K562 (cell line): ENCODE measurements at regions not wholly inside any gene's neighbourhood (a gene's known extent, or its start where the extent isn't known, plus 50 kb on each side); places are given as distances from the start of the nearest gene placed in this dataset.
A peak's percentile ranks its signal among the peaks of the same experiment; 100 is the strongest.

Experiments
- BCLAF1 ChIP-seq, 2 experiments: fragments of 450-650 bp in 1 of 2; IDR thresholded peaks; 2 replicates each; pipeline ENCODE4 v1.6.1; 2011 to 2017; ENCODE audit warnings: low read depth in 2 of 2, antibody characterized with exemption in 1 of 2, borderline replicate concordance in 1 of 2, low read length in 1 of 2, mild to moderate bottlenecking in 1 of 2, mixed read lengths in 1 of 2; ENCODE audit not compliant: control insufficient read depth in 1 of 2
- CHD7 ChIP-seq: fragments of 200-600 bp; sonication (generic); IDR thresholded peaks from one replicate; pipeline ENCODE4 v1.6.1; 2012; ENCODE audit warnings: mild to moderate bottlenecking, low read depth, low read length, inconsistent platforms
- MTA1 ChIP-seq: fragments of 450-650 bp; IDR thresholded peaks from 2 replicates; pipeline ENCODE4 v1.6.1; 2017; ENCODE audit warnings: borderline replicate concordance
- PBX2 ChIP-seq, 2 experiments: IDR thresholded peaks in 1 of 2; conservative IDR thresholded peaks in 1 of 2; 2 replicates each; pipeline ENCODE4 v1.6.1; 2016; ENCODE audit warnings: low read depth in 2 of 2, mild to moderate bottlenecking in 1 of 2, missing compliant biosample characterization in 1 of 2, missing genetic modification characterization in 1 of 2, moderate library complexity in 1 of 2
- SMARCC2 ChIP-seq: fragments of 450-650 bp; IDR thresholded peaks from 2 replicates; pipeline ENCODE4 v1.6.1; 2017; ENCODE audit warnings: antibody characterized with exemption, moderate library complexity, mild to moderate bottlenecking, low read depth
- SMARCE1 ChIP-seq: fragments of 450-650 bp; IDR thresholded peaks from 2 replicates; pipeline ENCODE4 v1.7.1; 2016; ENCODE audit warnings: mild to moderate bottlenecking
- SPI1 ChIP-seq: IDR thresholded peaks from 2 replicates; pipeline ENCODE4 v1.6.1; 2011; ENCODE audit warnings: low read depth, low read length, control low read depth, borderline replicate concordance
- ZNF224 ChIP-seq: sonication (generic); formaldehyde crosslinking; IDR thresholded peaks from 2 replicates; pipeline ENCODE4 v1.8.0; 2022; ENCODE audit warnings: mild to moderate bottlenecking, missing genetic modification reagents

- TF ChIP-seq SMARCC2 (no peak), SMARCE1 (peak; percentile 51; the same call in 1 of the 2 replicates), PBX2 (CRISPR knock-in tag; IDR thresholded peaks at IDR 0.05; ENCODE audit: low read depth) (no peak), PBX2 (tag; conservative IDR thresholded peaks at IDR 0.05; ENCODE audit: low read depth) (no peak), MTA1 (peak; percentile 25; the same call in 1 of the 2 replicates), ZNF224 (CRISPR knock-in tag) (no peak), SPI1 (peak; percentile 51; the same call in 1 of the 2 replicates), CHD7 (no peak), BCLAF1 (IDR thresholded peaks at IDR 0.05; ENCODE audit: borderline replicate concordance in 1 of 2, control insufficient read depth in 1 of 2, low read depth in 2 of 2, low read length in 1 of 2) (no peak)
Measured at GRCh38 chr4:78666830-78667258, 109.3 kb upstream of the BMP2K start (continued).
